ENCODE measurements at regions not wholly inside any gene's neighbourhood (a gene's known extent, or its start where the extent isn't known, plus 50 kb on each side); places are given as distances from the start of the nearest gene placed in this dataset.

DNA sequence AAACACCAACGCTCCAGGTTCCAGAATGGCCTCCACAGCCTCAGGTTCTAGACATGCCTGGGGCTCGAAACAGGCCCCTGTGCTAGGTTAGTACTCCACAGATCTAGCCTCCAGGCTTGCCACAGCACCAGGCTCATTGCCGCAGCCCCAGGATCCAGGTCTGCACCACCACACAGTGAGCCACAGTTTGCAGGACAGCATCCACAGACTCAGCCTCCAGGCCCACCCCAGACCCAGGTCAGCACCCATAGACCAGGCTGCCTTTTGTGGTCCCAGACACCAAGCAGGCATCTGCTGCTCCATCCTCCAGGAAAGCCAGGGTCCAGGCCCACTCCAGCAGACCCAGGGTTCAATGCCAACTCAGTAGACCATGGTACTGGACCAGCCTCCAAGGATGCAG, 132.3 kb upstream of the VSTM2A start:
- no peak for TF ChIP-seq TAF1 (IDR thresholded peaks at IDR 0.05; ENCODE audit: low read depth, low read length)
- no peak for TF ChIP-seq MAFK (IDR thresholded peaks at IDR 0.05; ENCODE audit: low read depth, low read length)

Data from H1 (cell line).